ENCODE measurements at regions not wholly inside any gene's neighbourhood (a gene's known extent, or its start where the extent isn't known, plus 50 kb on each side); places are given as distances from the start of the nearest gene placed in this dataset.

DNA sequence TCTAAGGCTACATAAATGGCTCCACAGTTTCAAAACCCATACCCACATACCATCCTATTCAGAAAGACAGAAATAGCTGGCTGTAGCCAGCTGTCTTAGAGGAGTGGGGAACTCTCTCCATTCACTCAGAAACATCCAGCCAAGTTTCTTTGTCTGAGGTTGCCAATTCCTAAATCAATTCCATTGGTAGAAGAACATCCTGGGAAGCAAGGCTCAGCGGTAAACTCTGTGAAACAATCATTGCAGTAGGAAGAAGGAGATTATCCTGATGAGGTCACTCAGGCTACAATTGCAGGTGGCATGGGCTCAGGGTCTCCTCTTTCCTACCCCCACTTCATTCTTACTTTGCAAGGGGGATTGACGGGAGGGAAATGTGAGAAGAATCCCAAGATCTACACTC is 154.0 kb downstream of the ETV1 start:
- H3K36me3 ChIP-seq = no peaks in the 10 kb centered on the region
- H3K4me1 ChIP-seq = peaks cover 0 to 6% (median 0%) of the 10 kb centered on the region in 3 donors
- H3K4me3 ChIP-seq = no peak overlapping the region
- TF ChIP-seq, protein P1, sequence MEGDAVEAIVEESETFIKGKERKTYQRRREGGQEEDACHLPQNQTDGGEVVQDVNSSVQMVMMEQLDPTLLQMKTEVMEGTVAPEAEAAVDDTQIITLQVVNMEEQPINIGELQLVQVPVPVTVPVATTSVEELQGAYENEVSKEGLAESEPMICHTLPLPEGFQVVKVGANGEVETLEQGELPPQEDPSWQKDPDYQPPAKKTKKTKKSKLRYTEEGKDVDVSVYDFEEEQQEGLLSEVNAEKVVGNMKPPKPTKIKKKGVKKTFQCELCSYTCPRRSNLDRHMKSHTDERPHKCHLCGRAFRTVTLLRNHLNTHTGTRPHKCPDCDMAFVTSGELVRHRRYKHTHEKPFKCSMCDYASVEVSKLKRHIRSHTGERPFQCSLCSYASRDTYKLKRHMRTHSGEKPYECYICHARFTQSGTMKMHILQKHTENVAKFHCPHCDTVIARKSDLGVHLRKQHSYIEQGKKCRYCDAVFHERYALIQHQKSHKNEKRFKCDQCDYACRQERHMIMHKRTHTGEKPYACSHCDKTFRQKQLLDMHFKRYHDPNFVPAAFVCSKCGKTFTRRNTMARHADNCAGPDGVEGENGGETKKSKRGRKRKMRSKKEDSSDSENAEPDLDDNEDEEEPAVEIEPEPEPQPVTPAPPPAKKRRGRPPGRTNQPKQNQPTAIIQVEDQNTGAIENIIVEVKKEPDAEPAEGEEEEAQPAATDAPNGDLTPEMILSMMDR (IDR thresholded peaks at IDR 0.05) = no peak
- TF ChIP-seq POLR2A (IDR thresholded peaks at IDR 0.05) = no peak
- no peak for TF ChIP-seq POLR2AphosphoS5 (IDR thresholded peaks at IDR 0.05)
- no peak for TF ChIP-seq EP300 (IDR thresholded peaks at IDR 0.05)
- WGBS, 2 donors (ENCODE audit: low coverage in 1 of 2) = 85 to 90% methylated on average over 2 of the region's 2 CpGs
- H3K27ac ChIP-seq = no peak overlapping the region
- no peaks in the 10 kb centered on the region for H3K9me3 ChIP-seq
- ATAC-seq = no peak
- no peaks in the 10 kb centered on the region for H3K27me3 ChIP-seq

DNA sequence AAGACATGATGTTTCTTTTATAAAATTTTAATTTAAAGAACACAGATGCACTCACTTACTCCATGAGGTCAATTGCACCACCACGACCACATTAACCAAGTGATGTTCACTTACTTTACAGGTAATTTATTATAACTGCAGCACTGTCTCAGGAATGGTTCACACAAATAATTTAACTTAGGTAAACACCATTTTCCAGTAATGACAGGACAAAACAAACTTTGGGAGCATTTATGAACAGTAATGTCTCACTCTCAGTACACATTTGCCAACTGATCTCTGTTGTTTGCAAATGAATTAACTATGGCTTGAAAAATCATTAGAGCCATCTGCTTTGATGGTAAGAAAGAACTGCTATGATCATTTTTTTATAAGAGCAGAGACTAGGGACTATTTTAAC is 150.4 kb downstream of the ETV1 start:
- TF ChIP-seq EP300 (IDR thresholded peaks at IDR 0.05) = no peak
- TF ChIP-seq, protein P1 (IDR thresholded peaks at IDR 0.05) = no peak
- no peak for ATAC-seq
- WGBS, 2 donors (ENCODE audit: low coverage in 1 of 2) = 60 to 67% methylated on average over 1 of the region's 1 CpG
- Histone ChIP-seq H3K27ac (no peak overlapping the region), H3K4me3 (no peak overlapping the region), H3K36me3 (no peaks in the 10 kb centered on the region), H3K9me3 (no peaks in the 10 kb centered on the region), H3K27me3 (no peaks in the 10 kb centered on the region), H3K4me1 (peaks cover 0 to 3% (median 0%) of the 10 kb centered on the region in 3 donors)

Small RNA genes in the stretch of these regions (small RNA-seq; reads per million reads assigned to genes)
- 0 reads per million in 4 donors for gene RN7SKP228
